Liver (tissue), 8 donors: ENCODE measurements at regions not wholly inside any gene's neighbourhood (a gene's known extent, or its start where the extent isn't known, plus 50 kb on each side); places are given as distances from the start of the nearest gene placed in this dataset.

Source experiments
- DNase-seq: peaks from one replicate; pipeline ENCODE4 v3.0.0-alpha.2; 2017; ENCODE audit warnings: low spot score
- H3K27ac ChIP-seq, 2 donors: one replicate each; pipeline ENCODE4 v1.7.0; 2013; ENCODE audit warnings: inconsistent platforms in 2 of 2, low read length in 2 of 2, control low read depth in 1 of 2, low read depth in 1 of 2, mild to moderate bottlenecking in 1 of 2
- H3K27me3 ChIP-seq, 4 donors: one replicate each; pipeline versions ENCODE4 v1.6.1 to v1.7.0; 2013; ENCODE audit warnings: low read length in 3 of 4, inconsistent platforms in 1 of 4, mild to moderate bottlenecking in 1 of 4, moderate library complexity in 1 of 4; ENCODE audit not compliant: control insufficient read depth in 4 of 4, insufficient read depth in 4 of 4
- H3K36me3 ChIP-seq, 4 donors: one replicate each; pipeline versions ENCODE4 v1.6.1 to v1.7.0; 2013; ENCODE audit warnings: low read length in 3 of 4, mild to moderate bottlenecking in 3 of 4, low read depth in 1 of 4, moderate library complexity in 1 of 4; ENCODE audit not compliant: control insufficient read depth in 4 of 4, insufficient read depth in 3 of 4
- H3K4me1 ChIP-seq, 4 donors: one replicate each; pipeline versions ENCODE4 v1.6.1 to v1.7.0; 2013; ENCODE audit warnings: low read length in 3 of 4, mild to moderate bottlenecking in 3 of 4, moderate library complexity in 1 of 4; ENCODE audit not compliant: control insufficient read depth in 4 of 4, insufficient read depth in 4 of 4
- H3K4me3 ChIP-seq, 3 donors: one replicate each; pipeline versions ENCODE4 v1.6.1 to v1.7.0; 2013; ENCODE audit warnings: low read length in 3 of 3, control low read depth in 1 of 3, low read depth in 1 of 3, mild to moderate bottlenecking in 1 of 3
- H3K9ac ChIP-seq, 2 donors: one replicate each; pipeline ENCODE4 v1.7.0; 2013; ENCODE audit warnings: low read length in 2 of 2, mild to moderate bottlenecking in 2 of 2, moderate library complexity in 2 of 2, control low read depth in 1 of 2, low read depth in 1 of 2
- H3K9me3 ChIP-seq, 4 donors: one replicate each; pipeline versions ENCODE4 v1.6.1 to v1.7.0; 2013; ENCODE audit warnings: low read length in 3 of 4; ENCODE audit not compliant: control insufficient read depth in 4 of 4
- EGR1 ChIP-seq, 2 donors: IDR thresholded peaks; 2 replicates each; pipeline ENCODE4 v1.6.1; 2016 to 2018; ENCODE audit warnings: antibody characterized with exemption in 2 of 2, low read depth in 2 of 2
- FOXA1 ChIP-seq: IDR thresholded peaks from 2 replicates; pipeline ENCODE4 v1.6.1; 2016; ENCODE audit warnings: antibody characterized with exemption
- FOXA2 ChIP-seq: IDR thresholded peaks from 2 replicates; pipeline ENCODE4 v1.6.1; 2016; ENCODE audit warnings: antibody characterized with exemption
- GABPA ChIP-seq, 2 donors: IDR thresholded peaks in 1 of 2; conservative IDR thresholded peaks in 1 of 2; 2 replicates each; pipeline ENCODE4 v1.6.1; 2016; ENCODE audit warnings: antibody characterized with exemption in 2 of 2, mild to moderate bottlenecking in 1 of 2, moderate library complexity in 1 of 2
- HNF4A ChIP-seq, 2 donors: conservative IDR thresholded peaks; 2 replicates each; pipeline ENCODE4 v1.6.1; 2016; ENCODE audit warnings: antibody characterized with exemption in 2 of 2, mild to moderate bottlenecking in 2 of 2
- HNF4G ChIP-seq: IDR thresholded peaks from 2 replicates; pipeline ENCODE4 v1.6.1; 2016; ENCODE audit warnings: antibody characterized with exemption
- JUND ChIP-seq, 2 donors: IDR thresholded peaks; 2 replicates each; pipeline ENCODE4 v1.6.1; 2016; ENCODE audit warnings: antibody characterized with exemption in 2 of 2
- NR2F2 ChIP-seq: IDR thresholded peaks from 2 replicates; pipeline ENCODE4 v1.6.1; 2016; ENCODE audit warnings: antibody characterized with exemption
- RAD21 ChIP-seq, 2 donors: IDR thresholded peaks; 2 replicates each; pipeline ENCODE4 v1.6.1; 2016; ENCODE audit warnings: antibody characterized with exemption in 2 of 2, mild to moderate bottlenecking in 2 of 2
- RXRA ChIP-seq, 2 donors: IDR thresholded peaks; 2 replicates each; pipeline ENCODE4 v1.6.1; 2017 to 2018; ENCODE audit warnings: antibody characterized with exemption in 2 of 2, mild to moderate bottlenecking in 1 of 2
- SP1 ChIP-seq: IDR thresholded peaks from 2 replicates; pipeline ENCODE4 v1.6.1; 2018; ENCODE audit warnings: antibody characterized with exemption, mild to moderate bottlenecking
- TAF1 ChIP-seq: conservative IDR thresholded peaks from 2 replicates; pipeline ENCODE4 v1.6.1; 2016; ENCODE audit warnings: antibody characterized with exemption, mild to moderate bottlenecking
- YY1 ChIP-seq: IDR thresholded peaks from 2 replicates; pipeline ENCODE4 v1.6.1; 2016; ENCODE audit warnings: antibody characterized with exemption, mild to moderate bottlenecking
- WGBS: extraction: QIAGEN DNeasy Blood & Tissue Kit; methylation state at CpG from one replicate; pipeline ENCODE4 v1.1.7; 2013; 5-methylcytosine and 5-hydroxymethylcytosine counted together
- TF ChIP-seq, protein P1 (sequence below): IDR thresholded peaks from 2 replicates; pipeline ENCODE4 v1.6.1; 2016; ENCODE audit warnings: antibody characterized with exemption
- TF ChIP-seq, protein P2 (sequence below): fragments of 150-350 bp; IDR thresholded peaks from 2 replicates; pipeline ENCODE4 v1.5.1; 2017; ENCODE audit warnings: improper control_type of control experiment, low read depth, low read length; ENCODE audit not compliant: missing input control
- TF ChIP-seq, protein P3 (sequence below): IDR thresholded peaks from 2 replicates; pipeline ENCODE4 v1.6.1; 2016; ENCODE audit warnings: antibody characterized with exemption, mild to moderate bottlenecking
- TF ChIP-seq, protein P4 (sequence below): IDR thresholded peaks from 2 replicates; pipeline ENCODE4 v1.6.1; 2016; ENCODE audit warnings: antibody characterized with exemption
- donor health status: healthy.
- donor health status: healthy.
- donor health status: healthy.
- donor health status: healthy.
- donor health status: healthy.

DNA sequence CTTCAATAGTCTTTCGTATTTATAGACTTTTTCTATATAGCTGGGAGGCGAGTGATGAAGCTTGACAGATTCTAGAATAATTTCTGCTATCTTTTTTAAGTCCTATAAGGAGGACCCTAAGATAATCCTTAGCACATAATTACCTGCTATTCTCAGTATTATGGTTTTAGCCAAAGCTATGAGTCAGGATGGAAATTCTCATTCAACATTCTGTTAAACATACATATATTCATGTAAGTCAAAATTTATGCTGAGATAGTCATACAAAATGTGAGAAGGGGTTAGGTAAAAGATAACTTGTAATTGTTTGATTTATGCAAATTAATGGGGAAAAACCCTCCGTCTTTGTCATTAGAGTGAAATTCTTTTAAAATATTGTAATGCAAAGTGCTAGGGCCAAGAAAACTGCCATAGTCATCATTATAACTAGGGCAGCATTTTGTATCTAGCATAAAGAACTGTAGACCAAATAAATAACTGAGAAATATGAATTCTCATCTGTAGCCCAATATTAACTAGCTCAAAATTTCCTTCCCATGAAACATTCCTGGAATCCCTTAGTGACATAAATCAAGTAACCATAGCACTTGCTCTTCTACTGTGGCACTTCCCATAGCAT, 118.5 kb downstream of the MRPS30 start:
- Histone ChIP-seq H3K36me3 (no peaks in the 10 kb centered on the region), H3K4me3 (no peak overlapping the region), H3K27me3 (no peaks in the 10 kb centered on the region), H3K4me1 (no peaks in the 10 kb centered on the region), H3K9ac (no peak overlapping the region), H3K27ac (no peak overlapping the region), H3K9me3 (peaks cover 0 to 2% (median 0%) of the 10 kb centered on the region in 4 donors)
- TF ChIP-seq JUND (IDR thresholded peaks at IDR 0.05): no peak
- TF ChIP-seq HNF4A (conservative IDR thresholded peaks at IDR 0.05): no peak
- TF ChIP-seq SP1: no peak
- TF ChIP-seq, protein P1, sequence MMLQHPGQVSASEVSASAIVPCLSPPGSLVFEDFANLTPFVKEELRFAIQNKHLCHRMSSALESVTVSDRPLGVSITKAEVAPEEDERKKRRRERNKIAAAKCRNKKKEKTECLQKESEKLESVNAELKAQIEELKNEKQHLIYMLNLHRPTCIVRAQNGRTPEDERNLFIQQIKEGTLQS: no peak
- TF ChIP-seq HNF4G: no peak
- TF ChIP-seq, protein P2, sequence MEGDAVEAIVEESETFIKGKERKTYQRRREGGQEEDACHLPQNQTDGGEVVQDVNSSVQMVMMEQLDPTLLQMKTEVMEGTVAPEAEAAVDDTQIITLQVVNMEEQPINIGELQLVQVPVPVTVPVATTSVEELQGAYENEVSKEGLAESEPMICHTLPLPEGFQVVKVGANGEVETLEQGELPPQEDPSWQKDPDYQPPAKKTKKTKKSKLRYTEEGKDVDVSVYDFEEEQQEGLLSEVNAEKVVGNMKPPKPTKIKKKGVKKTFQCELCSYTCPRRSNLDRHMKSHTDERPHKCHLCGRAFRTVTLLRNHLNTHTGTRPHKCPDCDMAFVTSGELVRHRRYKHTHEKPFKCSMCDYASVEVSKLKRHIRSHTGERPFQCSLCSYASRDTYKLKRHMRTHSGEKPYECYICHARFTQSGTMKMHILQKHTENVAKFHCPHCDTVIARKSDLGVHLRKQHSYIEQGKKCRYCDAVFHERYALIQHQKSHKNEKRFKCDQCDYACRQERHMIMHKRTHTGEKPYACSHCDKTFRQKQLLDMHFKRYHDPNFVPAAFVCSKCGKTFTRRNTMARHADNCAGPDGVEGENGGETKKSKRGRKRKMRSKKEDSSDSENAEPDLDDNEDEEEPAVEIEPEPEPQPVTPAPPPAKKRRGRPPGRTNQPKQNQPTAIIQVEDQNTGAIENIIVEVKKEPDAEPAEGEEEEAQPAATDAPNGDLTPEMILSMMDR: no peak
- TF ChIP-seq YY1: no peak
- no peak for TF ChIP-seq NR2F2
- TF ChIP-seq, protein P3, sequence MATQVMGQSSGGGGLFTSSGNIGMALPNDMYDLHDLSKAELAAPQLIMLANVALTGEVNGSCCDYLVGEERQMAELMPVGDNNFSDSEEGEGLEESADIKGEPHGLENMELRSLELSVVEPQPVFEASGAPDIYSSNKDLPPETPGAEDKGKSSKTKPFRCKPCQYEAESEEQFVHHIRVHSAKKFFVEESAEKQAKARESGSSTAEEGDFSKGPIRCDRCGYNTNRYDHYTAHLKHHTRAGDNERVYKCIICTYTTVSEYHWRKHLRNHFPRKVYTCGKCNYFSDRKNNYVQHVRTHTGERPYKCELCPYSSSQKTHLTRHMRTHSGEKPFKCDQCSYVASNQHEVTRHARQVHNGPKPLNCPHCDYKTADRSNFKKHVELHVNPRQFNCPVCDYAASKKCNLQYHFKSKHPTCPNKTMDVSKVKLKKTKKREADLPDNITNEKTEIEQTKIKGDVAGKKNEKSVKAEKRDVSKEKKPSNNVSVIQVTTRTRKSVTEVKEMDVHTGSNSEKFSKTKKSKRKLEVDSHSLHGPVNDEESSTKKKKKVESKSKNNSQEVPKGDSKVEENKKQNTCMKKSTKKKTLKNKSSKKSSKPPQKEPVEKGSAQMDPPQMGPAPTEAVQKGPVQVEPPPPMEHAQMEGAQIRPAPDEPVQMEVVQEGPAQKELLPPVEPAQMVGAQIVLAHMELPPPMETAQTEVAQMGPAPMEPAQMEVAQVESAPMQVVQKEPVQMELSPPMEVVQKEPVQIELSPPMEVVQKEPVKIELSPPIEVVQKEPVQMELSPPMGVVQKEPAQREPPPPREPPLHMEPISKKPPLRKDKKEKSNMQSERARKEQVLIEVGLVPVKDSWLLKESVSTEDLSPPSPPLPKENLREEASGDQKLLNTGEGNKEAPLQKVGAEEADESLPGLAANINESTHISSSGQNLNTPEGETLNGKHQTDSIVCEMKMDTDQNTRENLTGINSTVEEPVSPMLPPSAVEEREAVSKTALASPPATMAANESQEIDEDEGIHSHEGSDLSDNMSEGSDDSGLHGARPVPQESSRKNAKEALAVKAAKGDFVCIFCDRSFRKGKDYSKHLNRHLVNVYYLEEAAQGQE: no peak
- TF ChIP-seq GABPA (IDR thresholded peaks at IDR 0.05 in 1 of 2, conservative IDR thresholded peaks at IDR 0.05 in 1 of 2): no peak
- TF ChIP-seq RXRA (IDR thresholded peaks at IDR 0.05): no peak
- no peak for TF ChIP-seq TAF1
- TF ChIP-seq EGR1 (IDR thresholded peaks at IDR 0.05; ENCODE audit: low read depth in 2 of 2): no peak
- TF ChIP-seq, protein P4, sequence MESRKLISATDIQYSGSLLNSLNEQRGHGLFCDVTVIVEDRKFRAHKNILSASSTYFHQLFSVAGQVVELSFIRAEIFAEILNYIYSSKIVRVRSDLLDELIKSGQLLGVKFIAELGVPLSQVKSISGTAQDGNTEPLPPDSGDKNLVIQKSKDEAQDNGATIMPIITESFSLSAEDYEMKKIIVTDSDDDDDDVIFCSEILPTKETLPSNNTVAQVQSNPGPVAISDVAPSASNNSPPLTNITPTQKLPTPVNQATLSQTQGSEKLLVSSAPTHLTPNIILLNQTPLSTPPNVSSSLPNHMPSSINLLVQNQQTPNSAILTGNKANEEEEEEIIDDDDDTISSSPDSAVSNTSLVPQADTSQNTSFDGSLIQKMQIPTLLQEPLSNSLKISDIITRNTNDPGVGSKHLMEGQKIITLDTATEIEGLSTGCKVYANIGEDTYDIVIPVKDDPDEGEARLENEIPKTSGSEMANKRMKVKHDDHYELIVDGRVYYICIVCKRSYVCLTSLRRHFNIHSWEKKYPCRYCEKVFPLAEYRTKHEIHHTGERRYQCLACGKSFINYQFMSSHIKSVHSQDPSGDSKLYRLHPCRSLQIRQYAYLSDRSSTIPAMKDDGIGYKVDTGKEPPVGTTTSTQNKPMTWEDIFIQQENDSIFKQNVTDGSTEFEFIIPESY: no peak
- WGBS: 76% methylated on average over 3 of the region's 3 CpGs
- no peak for DNase-seq

DNA sequence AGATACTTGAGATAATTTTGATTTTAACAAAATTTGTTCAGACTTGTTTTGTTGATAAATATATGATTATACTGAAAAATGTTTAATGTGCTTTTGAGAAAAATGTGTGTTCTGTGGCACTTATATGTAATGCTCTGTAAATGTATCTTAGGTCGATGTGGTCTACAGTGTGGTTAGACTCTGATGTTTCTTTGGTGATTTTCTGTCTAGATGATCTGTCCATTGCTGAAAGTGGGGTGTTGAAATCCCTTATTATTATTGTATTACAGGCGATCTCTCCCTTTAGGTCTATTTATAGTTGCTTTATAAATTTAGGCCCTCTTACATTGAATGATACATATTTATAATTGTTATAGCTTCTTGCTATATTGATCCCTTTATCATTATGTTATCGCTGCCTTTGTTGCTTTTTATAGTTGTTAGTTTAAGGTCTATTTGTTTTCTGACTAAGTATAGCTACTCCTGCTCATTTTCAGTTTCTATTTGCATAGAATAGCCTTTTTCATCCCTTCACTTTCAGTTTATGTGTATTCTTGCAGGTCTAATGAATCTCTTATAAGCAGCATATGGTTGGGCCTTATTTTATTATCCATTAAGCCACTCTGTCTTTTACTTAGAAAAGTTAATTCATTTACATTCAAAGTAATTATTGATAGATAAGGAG, 124.3 kb downstream of the MRPS30 start:
- Histone ChIP-seq H3K4me3 (no peak overlapping the region), H3K36me3 (no peaks in the 10 kb centered on the region), H3K27me3 (no peaks in the 10 kb centered on the region), H3K4me1 (no peaks in the 10 kb centered on the region), H3K9ac (no peak overlapping the region), H3K9me3 (no peaks in the 10 kb centered on the region), H3K27ac (no peak overlapping the region)
- WGBS: 70% methylated on average over 3 of the region's 3 CpGs
- DNase-seq: no peak
- no peak for TF ChIP-seq TAF1
- TF ChIP-seq JUND (IDR thresholded peaks at IDR 0.05): no peak
- no peak for TF ChIP-seq NR2F2
- no peak for TF ChIP-seq YY1
- TF ChIP-seq, protein P1: no peak
- no peak for TF ChIP-seq GABPA (IDR thresholded peaks at IDR 0.05 in 1 of 2, conservative IDR thresholded peaks at IDR 0.05 in 1 of 2)
- TF ChIP-seq FOXA2: no peak
- no peak for TF ChIP-seq HNF4G
- no peak for TF ChIP-seq HNF4A (conservative IDR thresholded peaks at IDR 0.05)
- no peak for TF ChIP-seq FOXA1
- no peak for TF ChIP-seq EGR1 (IDR thresholded peaks at IDR 0.05; ENCODE audit: low read depth in 2 of 2)
- TF ChIP-seq, protein P3: no peak
- no peak for TF ChIP-seq RXRA (IDR thresholded peaks at IDR 0.05)
- no peak for TF ChIP-seq RAD21 (IDR thresholded peaks at IDR 0.05)
- TF ChIP-seq SP1: no peak
